ENCODE measurements at regions not wholly inside any gene's neighbourhood (a gene's known extent, or its start where the extent isn't known, plus 50 kb on each side); places are given as distances from the start of the nearest gene placed in this dataset.
"Not testable (repeated sequence)": the region's sequence is repeated elsewhere in the genome, so short reads cannot be mapped to it uniquely, and the experiment has no call there.

- no peak for DNase-seq
Observed at GRCh38 chr10:56561336-56561735, 200.3 kb upstream of the ZWINT start.

- no peak for DNase-seq
Observed at GRCh38 chr10:56551037-56551436, 190.0 kb upstream of the ZWINT start.

GRCh38 chr10:56547163-56547562 is 186.1 kb upstream of the ZWINT start:
- DNase-seq = no peak

GRCh38 chr10:56537984-56538383 is 176.9 kb upstream of the ZWINT start:
- no peak for DNase-seq

GRCh38 chr10:56522166-56522565 is 161.1 kb upstream of the ZWINT start:
- DNase-seq = no peak

GRCh38 chr10:56508562-56508961 is 147.5 kb upstream of the ZWINT start:
- no peak for DNase-seq

GRCh38 chr10:56507033-56507432 is 146.0 kb upstream of the ZWINT start:
- DNase-seq = no peak

GRCh38 chr10:56505555-56505954 is 144.5 kb upstream of the ZWINT start:
- DNase-seq = no peak

- DNase-seq = no peak
Observed at GRCh38 chr10:56496186-56496486, 135.1 kb upstream of the ZWINT start.

GRCh38 chr10:56487746-56488145 is 126.7 kb upstream of the ZWINT start:
- DNase-seq = no peak

GRCh38 chr10:56481521-56482091 is 120.5 kb upstream of the ZWINT start:
- no peak for DNase-seq

GRCh38 chr10:56472978-56473377 is 111.9 kb upstream of the ZWINT start:
- no peak for DNase-seq

- DNase-seq = no peak
Observed at GRCh38 chr10:56470701-56471100, 109.6 kb upstream of the ZWINT start.

GRCh38 chr10:56469482-56469881 is 108.4 kb upstream of the ZWINT start:
- DNase-seq = no peak

GRCh38 chr10:56466005-56466404 is 104.9 kb upstream of the ZWINT start:
- DNase-seq = no peak

- no peak for DNase-seq
Observed at GRCh38 chr10:56449770-56450169, 88.7 kb upstream of the ZWINT start.

GRCh38 chr10:56447613-56448012 is 86.6 kb upstream of the ZWINT start:
- not testable (repeated sequence) for DNase-seq

- DNase-seq = not testable (repeated sequence)
Observed at GRCh38 chr10:56441337-56441736, 80.3 kb upstream of the ZWINT start.

Measured in T-helper 1 cell (primary cell).